Left lung (tissue), 4 donors: ENCODE measurements at regions not wholly inside any gene's neighbourhood (a gene's known extent, or its start where the extent isn't known, plus 50 kb on each side); places are given as distances from the start of the nearest gene placed in this dataset.

Experiments
- ATAC-seq: fragments of 200-7000 bp; cut with Tn5 transposase; one replicate; pipeline ENCODE4 v1.9.1; 2020; ENCODE audit warnings: moderate library complexity
- DNase-seq, 4 donors: peaks; one replicate each; pipeline ENCODE4 v3.0.0-alpha.2; 2013 to 2020
- H3K27ac ChIP-seq, 2 donors: fragments of 200-600 bp; sonication (generic) in 1 of 2; one replicate each; pipeline versions ENCODE4 v1.5.0 to v1.8.0; 2020 to 2021
- H3K27me3 ChIP-seq, 2 donors: fragments of 200-600 bp; sonication (generic) in 1 of 2; one replicate each; pipeline versions ENCODE4 v1.5.0 to v1.8.0; 2020 to 2021
- H3K36me3 ChIP-seq, 2 donors: fragments of 200-600 bp; sonication (generic) in 1 of 2; one replicate each; pipeline versions ENCODE4 v1.5.0 to v1.8.0; 2020 to 2021
- H3K4me1 ChIP-seq, 2 donors: fragments of 200-600 bp; one replicate each; pipeline ENCODE4 v1.8.0; 2021
- H3K4me3 ChIP-seq, 2 donors: fragments of 200-600 bp; sonication (generic) in 1 of 2; one replicate each; pipeline versions ENCODE4 v1.5.0 to v1.8.0; 2020 to 2021; ENCODE audit warnings: mild to moderate bottlenecking in 1 of 2
- H3K9me3 ChIP-seq, 2 donors: fragments of 200-600 bp; sonication (generic) in 1 of 2; one replicate each; pipeline versions ENCODE4 v1.5.0 to v1.8.0; 2020 to 2021
- CTCF ChIP-seq, 2 donors: fragments of 200-600 bp; sonication (generic) in 1 of 2; IDR thresholded peaks; one replicate each; pipeline versions ENCODE4 v1.5.0 to v1.8.0; 2021; ENCODE audit warnings: antibody characterized with exemption in 2 of 2
- intact Hi-C, 2 donors: fragments of 100-400 bp; cut with DNase I; formaldehyde crosslinking; loops; one replicate each; pipeline versions ENCODE4 v1.11.2 to v1.14.2; 2022
- donor health status: DM: no; HTN: yes; CAD: no.
- donor health status: DM: no; HTN: no; CAD: no.

DNA sequence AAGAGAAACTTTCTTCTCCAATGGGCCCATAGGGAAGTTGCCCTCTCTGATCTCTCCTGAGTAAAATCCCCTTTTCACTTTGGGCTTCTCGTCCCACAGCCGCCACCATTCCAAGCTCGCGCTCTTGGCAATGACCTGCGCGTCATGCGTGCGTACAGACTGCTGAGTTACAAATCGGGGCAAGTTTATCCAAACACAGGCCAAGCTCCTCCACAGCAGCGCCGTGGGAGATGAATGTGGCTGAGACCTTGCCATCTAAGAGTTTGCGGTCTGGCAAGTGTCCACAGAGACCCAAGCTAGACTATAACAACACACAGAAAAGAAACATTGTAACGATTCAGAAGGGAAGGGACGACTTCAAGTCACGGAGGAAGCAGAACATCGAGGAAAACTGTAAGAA is 116.3 kb upstream of the SOD1 start:
- H3K36me3 ChIP-seq, result no peaks in the 10 kb centered on the region
- intact Hi-C loops, result no loop called here
- no peaks in the 10 kb centered on the region for H3K9me3 ChIP-seq
- no peak for TF ChIP-seq CTCF (IDR thresholded peaks at IDR 0.05)
- DNase-seq (peak in 2 of 4 donors; percentile 67 to 84), ATAC-seq (peak; percentile 26)
- H3K27me3 ChIP-seq, result no peaks in the 10 kb centered on the region
- no peaks in the 10 kb centered on the region for H3K4me1 ChIP-seq
- H3K4me3 ChIP-seq, result no peak overlapping the region
- no peak overlapping the region for H3K27ac ChIP-seq

DNA sequence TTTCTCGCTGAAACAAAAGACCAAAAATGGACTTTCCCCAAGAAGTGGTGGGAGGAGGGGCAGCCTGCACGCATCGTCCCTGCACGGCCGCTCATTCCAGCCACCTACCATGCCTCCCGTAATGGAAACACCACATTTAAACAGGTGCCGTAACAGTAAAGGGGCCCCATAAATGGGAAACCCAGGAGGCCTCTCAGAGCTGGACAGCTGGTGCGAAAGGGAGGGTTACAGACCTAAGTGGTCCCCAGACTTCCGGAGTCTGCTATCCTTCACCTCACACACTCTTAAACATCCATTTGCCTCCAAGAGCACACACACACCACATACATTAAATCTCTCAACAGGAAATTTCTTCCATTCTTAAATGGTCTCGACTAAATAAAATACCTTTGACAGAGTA is 120.7 kb upstream of the SOD1 start:
- Histone ChIP-seq H3K4me3 (no peak overlapping the region), H3K27ac (no peak overlapping the region), H3K27me3 (no peaks in the 10 kb centered on the region), H3K36me3 (no peaks in the 10 kb centered on the region), H3K4me1 (no peaks in the 10 kb centered on the region), H3K9me3 (no peaks in the 10 kb centered on the region)
- intact Hi-C loops, result no loop called here
- no peak for ATAC-seq
- no peak for TF ChIP-seq CTCF (IDR thresholded peaks at IDR 0.05)
- peak in 2 of 4 donors; percentile 93 to 95 for DNase-seq

- H3K4me3 ChIP-seq, result no peak overlapping the region
- H3K27me3 ChIP-seq, result no peaks in the 10 kb centered on the region
- intact Hi-C loops, result no loop called here
- no peak for DNase-seq
- no peaks in the 10 kb centered on the region for H3K4me1 ChIP-seq
- no peak for TF ChIP-seq CTCF (IDR thresholded peaks at IDR 0.05)
- H3K9me3 ChIP-seq, result no peaks in the 10 kb centered on the region
- H3K27ac ChIP-seq, result no peak overlapping the region
- no peak for ATAC-seq
- H3K36me3 ChIP-seq, result no peaks in the 10 kb centered on the region
These were observed 121.5 kb upstream of the SOD1 start for GRCh38 chr21:31537872-31538576.

DNA sequence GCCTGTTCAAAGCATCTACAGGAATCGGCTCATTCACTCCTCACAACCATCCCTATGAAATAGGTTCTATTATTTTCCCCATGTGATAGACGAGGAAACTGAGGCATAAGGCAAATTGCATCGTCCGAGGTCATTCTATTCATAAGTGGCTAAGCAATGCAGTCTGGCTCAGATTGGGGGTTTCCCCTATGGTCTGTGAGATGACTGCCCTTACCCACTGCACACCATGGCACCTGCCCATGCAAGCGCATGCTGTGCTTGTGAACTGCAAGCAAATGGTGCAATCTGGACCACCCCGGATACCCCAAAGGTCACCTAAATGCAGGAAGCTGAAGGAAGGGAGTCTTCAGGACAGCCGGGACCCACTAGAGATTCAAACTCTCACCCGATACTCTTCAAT is 123.4 kb upstream of the SOD1 start:
- no peak for TF ChIP-seq CTCF (IDR thresholded peaks at IDR 0.05)
- H3K36me3 ChIP-seq, result no peaks in the 10 kb centered on the region
- no peak overlapping the region for H3K27ac ChIP-seq
- ATAC-seq (no peak), DNase-seq (no peak)
- intact Hi-C loops, result no loop called here
- H3K4me1 ChIP-seq, result no peaks in the 10 kb centered on the region
- no peaks in the 10 kb centered on the region for H3K9me3 ChIP-seq
- no peak overlapping the region for H3K4me3 ChIP-seq
- no peaks in the 10 kb centered on the region for H3K27me3 ChIP-seq

DNA sequence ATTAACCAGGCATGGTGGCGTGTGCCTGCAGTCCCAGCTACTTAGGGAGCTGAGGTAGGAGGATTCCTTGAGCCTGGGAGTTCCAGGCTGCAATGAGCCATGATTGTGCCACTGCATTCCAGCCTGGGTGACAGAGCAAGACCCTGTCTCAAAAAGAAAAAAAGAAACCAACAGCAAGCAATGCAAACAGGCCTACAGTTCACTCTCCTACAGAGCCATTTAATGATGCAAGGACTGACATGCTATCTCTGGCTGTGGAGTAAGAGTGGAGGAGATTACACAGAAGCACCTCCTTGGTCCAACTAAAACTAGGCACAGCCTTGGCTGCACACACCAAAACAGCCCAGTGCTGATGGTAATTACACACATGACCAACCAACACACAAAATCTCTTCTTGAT is 127.5 kb upstream of the SOD1 start:
- no peak overlapping the region for H3K4me3 ChIP-seq
- intact Hi-C loops, result no loop called here
- no peaks in the 10 kb centered on the region for H3K27me3 ChIP-seq
- TF ChIP-seq CTCF (IDR thresholded peaks at IDR 0.05), result no peak
- no peak overlapping the region for H3K27ac ChIP-seq
- no peak for ATAC-seq
- H3K4me1 ChIP-seq, result no peaks in the 10 kb centered on the region
- no peaks in the 10 kb centered on the region for H3K36me3 ChIP-seq
- H3K9me3 ChIP-seq, result no peaks in the 10 kb centered on the region
- DNase-seq, result no peak
